Hepatocyte (in vitro differentiated cells): ENCODE measurements at regions not wholly inside any gene's neighbourhood (a gene's known extent, or its start where the extent isn't known, plus 50 kb on each side); places are given as distances from the start of the nearest gene placed in this dataset.

Source experiments
- DNase-seq: peaks from one replicate; pipeline ENCODE4 v3.0.0-alpha.2; 2016; ENCODE audit warnings: low spot score
- H2AFZ ChIP-seq: fragments of 200-600 bp; sonication (generic); 2 replicates; pipeline ENCODE4 v1.6.0; 2016; ENCODE audit warnings: antibody characterized with exemption, mild to moderate bottlenecking
- H3K27ac ChIP-seq: fragments of 200-600 bp; sonication (generic); 2 replicates; pipeline ENCODE4 v1.5.1; 2016; ENCODE audit warnings: mild to moderate bottlenecking
- H3K27me3 ChIP-seq: fragments of 200-600 bp; sonication (generic); 2 replicates; pipeline ENCODE4 v1.6.1; 2016
- H3K36me3 ChIP-seq: fragments of 200-600 bp; sonication (generic); replicated peaks from 2 replicates; pipeline ENCODE4 v1.5.1; 2016; ENCODE audit warnings: low read depth; ENCODE audit not compliant: insufficient read depth
- H3K4me1 ChIP-seq: fragments of 200-600 bp; sonication (generic); 2 replicates; pipeline ENCODE4 v1.5.1; 2016; ENCODE audit warnings: mild to moderate bottlenecking, moderate library complexity; ENCODE audit not compliant: insufficient read depth
- H3K4me2 ChIP-seq: fragments of 200-600 bp; sonication (generic); 2 replicates; pipeline ENCODE4 v1.6.0; 2016
- H3K4me3 ChIP-seq: fragments of 200-600 bp; sonication (generic); 2 replicates; pipeline ENCODE4 v1.5.1; 2016; ENCODE audit warnings: mild to moderate bottlenecking
- H3K79me2 ChIP-seq: fragments of 200-600 bp; sonication (generic); 2 replicates; pipeline ENCODE4 v1.6.0; 2017; ENCODE audit warnings: mild to moderate bottlenecking
- H3K9me2 ChIP-seq: fragments of 200-600 bp; sonication (generic); replicated peaks from 2 replicates; pipeline ENCODE4 v1.6.0; 2017; ENCODE audit warnings: mild to moderate bottlenecking; ENCODE audit not compliant: insufficient read depth
- H3K9me3 ChIP-seq: fragments of 200-600 bp; sonication (generic); 2 replicates; pipeline ENCODE4 v1.5.1; 2016; ENCODE audit warnings: low read depth, mild to moderate bottlenecking
- H4K20me1 ChIP-seq: fragments of 200-600 bp; sonication (generic); 2 replicates; pipeline ENCODE4 v1.6.0; 2016; ENCODE audit warnings: mild to moderate bottlenecking; ENCODE audit not compliant: insufficient read depth, poor library complexity, severe bottlenecking
- CTCF ChIP-seq: fragments of 200-600 bp; sonication (generic); IDR thresholded peaks from 2 replicates; pipeline ENCODE4 v1.5.1; 2016; ENCODE audit warnings: antibody characterized with exemption, mild to moderate bottlenecking; ENCODE audit not compliant: poor library complexity
- EZH2 ChIP-seq: fragments of 200-600 bp; sonication (generic); IDR thresholded peaks from 2 replicates; pipeline ENCODE4 v1.6.1; 2016; ENCODE audit warnings: antibody characterized with exemption, mild to moderate bottlenecking, borderline replicate concordance
- EZH2phosphoT487 ChIP-seq: fragments of 200-600 bp; sonication (generic); IDR thresholded peaks from one replicate; pipeline ENCODE4 v1.6.1; 2018; ENCODE audit warnings: antibody characterized with exemption, mild to moderate bottlenecking, low read depth, moderate library complexity; ENCODE audit not compliant: unreplicated experiment, severe bottlenecking
- WGBS: methylation state at CpG from one replicate; pipeline ENCODE4 v1.1.6; 2016; ENCODE audit warnings: low lambda C conversion rate; ENCODE audit errors: missing lambda C conversion rate; 5-methylcytosine and 5-hydroxymethylcytosine counted together

GRCh38 chr15:66875588-66876420 is 173.8 kb downstream of the SMAD6 start:
- no peaks in the 10 kb centered on the region for H4K20me1 ChIP-seq
- no peaks in the 10 kb centered on the region for H3K9me3 ChIP-seq
- no peak overlapping the region for H3K27ac ChIP-seq
- no peaks in the 10 kb centered on the region for H3K4me1 ChIP-seq
- H3K9me2 ChIP-seq = no peaks in the 10 kb centered on the region
- DNase-seq = no peak
- TF ChIP-seq EZH2phosphoT487 (no peak), CTCF (no peak), EZH2 (no peak)
- H2AFZ ChIP-seq = no peak overlapping the region
- no peaks in the 10 kb centered on the region for H3K79me2 ChIP-seq
- H3K27me3 ChIP-seq = no peaks in the 10 kb centered on the region
- H3K4me3 ChIP-seq = no peak overlapping the region
- H3K36me3 ChIP-seq = no peaks in the 10 kb centered on the region
- H3K4me2 ChIP-seq = no peak overlapping the region
- WGBS = 91% methylated on average over 17 of the region's 17 CpGs

GRCh38 chr15:66876421-66876730 is 174.3 kb downstream of the SMAD6 start:
- H3K79me2 ChIP-seq = no peaks in the 10 kb centered on the region
- no peaks in the 10 kb centered on the region for H3K9me3 ChIP-seq
- H3K4me3 ChIP-seq = no peak overlapping the region
- H2AFZ ChIP-seq = no peak overlapping the region
- no peak overlapping the region for H3K27ac ChIP-seq
- TF ChIP-seq CTCF = no peak
- TF ChIP-seq EZH2 = no peak
- TF ChIP-seq EZH2phosphoT487 = no peak
- no peak for DNase-seq
- H3K9me2 ChIP-seq = no peaks in the 10 kb centered on the region
- WGBS = 76% methylated on average over 5 of the region's 5 CpGs
- no peaks in the 10 kb centered on the region for H3K27me3 ChIP-seq
- no peaks in the 10 kb centered on the region for H3K4me1 ChIP-seq
- H4K20me1 ChIP-seq = no peaks in the 10 kb centered on the region
- H3K36me3 ChIP-seq = no peaks in the 10 kb centered on the region
- no peak overlapping the region for H3K4me2 ChIP-seq

- Histone ChIP-seq H3K9me2 (no peaks in the 10 kb centered on the region), H3K79me2 (no peaks in the 10 kb centered on the region), H3K9me3 (no peaks in the 10 kb centered on the region), H3K4me3 (no peak overlapping the region), H3K4me1 (no peaks in the 10 kb centered on the region), H2AFZ (no peak overlapping the region), H4K20me1 (no peaks in the 10 kb centered on the region), H3K27ac (no peak overlapping the region), H3K36me3 (no peaks in the 10 kb centered on the region), H3K4me2 (no peak overlapping the region), H3K27me3 (no peaks in the 10 kb centered on the region)
- DNase-seq = no peak
- TF ChIP-seq CTCF = no peak
- no peak for TF ChIP-seq EZH2
- TF ChIP-seq EZH2phosphoT487 = no peak
- 91% methylated on average over 20 of the region's 20 CpGs for WGBS
Observed at GRCh38 chr15:66876731-66877476, 174.9 kb downstream of the SMAD6 start.
